HL-60/S4 treated with phorbol 12-myristate 13-acetate at 8.2 ng/mL for 4 days and 3 days (cell line): ENCODE measurements at regions not wholly inside any gene's neighbourhood (a gene's known extent, or its start where the extent isn't known, plus 50 kb on each side); places are given as distances from the start of the nearest gene placed in this dataset.

Experiments used
- in situ Hi-C: fragments of 300-500 bp; cut with MboI; formaldehyde crosslinking; loops from 2 replicates; pipeline ENCODE4 v1.15.0; 2022; ENCODE audit warnings: low sequenced_read_pairs

GRCh38 chr5:2036885-2037284 is 154.2 kb upstream of the IRX4 start:
- in situ Hi-C loops, result no loop called here

- in situ Hi-C loops, result no loop called here
These were observed 149.7 kb upstream of the IRX4 start for GRCh38 chr5:2032432-2032831.

GRCh38 chr5:2031581-2031980 is 148.9 kb upstream of the IRX4 start:
- in situ Hi-C loops, result no loop called here

- in situ Hi-C loops, result no loop called here
These were observed 147.4 kb upstream of the IRX4 start for GRCh38 chr5:2030131-2030530.

- in situ Hi-C loops, result no loop called here
These were observed 146.5 kb upstream of the IRX4 start for GRCh38 chr5:2029206-2029605.

GRCh38 chr5:2027790-2028189 is 145.1 kb upstream of the IRX4 start:
- in situ Hi-C loops, result no loop called here

GRCh38 chr5:2024986-2025721 is 142.4 kb upstream of the IRX4 start:
- in situ Hi-C loops, result loop anchor here (25.0 kb wide), 1 partner anchor 263 kb away; no protein-coding TSS in a partner anchor

GRCh38 chr5:2023196-2023595 is 140.5 kb upstream of the IRX4 start:
- in situ Hi-C loops, result loop anchor here (25.0 kb wide), 1 partner anchor 261 kb away; no protein-coding TSS in a partner anchor

GRCh38 chr5:2022436-2022835 is 139.7 kb upstream of the IRX4 start:
- in situ Hi-C loops, result loop anchor here (25.0 kb wide), 1 partner anchor 260 kb away; no protein-coding TSS in a partner anchor

- in situ Hi-C loops, result loop anchor here (25.0 kb wide), 1 partner anchor 259 kb away; no protein-coding TSS in a partner anchor
These were observed 138.9 kb upstream of the IRX4 start for GRCh38 chr5:2021484-2022176.

GRCh38 chr5:2020730-2021129 is 138.0 kb upstream of the IRX4 start:
- in situ Hi-C loops, result loop anchor here (25.0 kb wide), 1 partner anchor 258 kb away; no protein-coding TSS in a partner anchor

GRCh38 chr5:2019716-2020115 is 137.0 kb upstream of the IRX4 start:
- in situ Hi-C loops, result loop anchor here (25.0 kb wide), 1 partner anchor 257 kb away; no protein-coding TSS in a partner anchor

- in situ Hi-C loops, result loop anchor here (25.0 kb wide), 1 partner anchor 256 kb away; no protein-coding TSS in a partner anchor
These were observed 135.6 kb upstream of the IRX4 start for GRCh38 chr5:2018390-2018724.

GRCh38 chr5:2017540-2018389 is 135.0 kb upstream of the IRX4 start:
- in situ Hi-C loops, result loop anchor here (25.0 kb wide), 1 partner anchor 255 kb away; no protein-coding TSS in a partner anchor

GRCh38 chr5:2015961-2016360 is 133.2 kb upstream of the IRX4 start:
- in situ Hi-C loops, result loop anchor here (25.0 kb wide), 1 partner anchor 254 kb away; no protein-coding TSS in a partner anchor

- in situ Hi-C loops, result loop anchor here (25.0 kb wide), 1 partner anchor 253 kb away; no protein-coding TSS in a partner anchor
These were observed 132.6 kb upstream of the IRX4 start for GRCh38 chr5:2015124-2015848.

GRCh38 chr5:2014058-2014610 is 131.4 kb upstream of the IRX4 start:
- in situ Hi-C loops, result loop anchor here (25.0 kb wide), 1 partner anchor 252 kb away; no protein-coding TSS in a partner anchor

GRCh38 chr5:2013301-2014057 is 130.8 kb upstream of the IRX4 start:
- in situ Hi-C loops, result loop anchor here (25.0 kb wide), 1 partner anchor 251 kb away; no protein-coding TSS in a partner anchor

GRCh38 chr5:2012885-2013284 is 130.2 kb upstream of the IRX4 start:
- in situ Hi-C loops, result loop anchor here (25.0 kb wide), 1 partner anchor 251 kb away; no protein-coding TSS in a partner anchor
